ENCODE measurements at regions not wholly inside any gene's neighbourhood (a gene's known extent, or its start where the extent isn't known, plus 50 kb on each side); places are given as distances from the start of the nearest gene placed in this dataset.

DNA sequence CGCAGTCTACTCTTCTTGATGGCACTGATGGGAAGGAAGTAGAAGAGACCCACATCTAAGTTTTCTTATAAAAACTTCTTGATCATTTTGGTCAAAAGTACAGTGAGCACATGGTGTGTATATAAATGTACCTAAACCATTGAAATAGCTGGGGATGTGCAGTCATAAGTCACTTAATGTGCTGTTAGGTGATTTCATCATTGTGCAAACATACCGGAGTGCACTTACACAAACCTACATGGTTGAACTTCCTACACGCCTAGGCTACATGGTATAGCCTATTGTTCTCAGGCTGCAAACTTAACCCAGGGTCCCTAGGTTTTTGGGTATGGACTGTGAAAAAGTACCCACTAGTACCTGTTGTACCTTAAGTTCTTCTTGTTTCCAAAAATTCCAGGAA lies 123.3 kb upstream of the ZNF438 start:
- TF ChIP-seq CTCF (conservative IDR thresholded peaks at IDR 0.05): no peak
- no peak for TF ChIP-seq EZH2 (IDR thresholded peaks at IDR 0.05; ENCODE audit: low read depth)

Data from PC-9 (cell line).